GM11168 (cell line): ENCODE measurements at regions not wholly inside any gene's neighbourhood (a gene's known extent, or its start where the extent isn't known, plus 50 kb on each side); places are given as distances from the start of the nearest gene placed in this dataset.
"Not testable (repeated sequence)": the region's sequence is repeated elsewhere in the genome, so short reads cannot be mapped to it uniquely, and the experiment has no call there.

Experiments
- in situ Hi-C: fragments of 300-500 bp; cut with MboI; formaldehyde crosslinking; loops from one replicate; pipeline ENCODE4 v1.12.0; 2022; ENCODE audit warnings: low sequenced_read_pairs; ENCODE audit not compliant: unreplicated experiment

GRCh38 chr4:176618138-176618537 is 174.6 kb downstream of the VEGFC start:
- in situ Hi-C loops: no loop called here

- in situ Hi-C loops: no loop called here
Observed at GRCh38 chr4:176619430-176619829, 173.3 kb downstream of the VEGFC start.

- in situ Hi-C loops: no loop called here
Observed at GRCh38 chr4:176622251-176622948, 170.3 kb downstream of the VEGFC start.

- in situ Hi-C loops: not testable (repeated sequence)
Observed at GRCh38 chr4:176624983-176625610, 167.6 kb downstream of the VEGFC start.

GRCh38 chr4:176627916-176628315 is 164.8 kb downstream of the VEGFC start:
- in situ Hi-C loops: no loop called here

- in situ Hi-C loops: no loop called here
Observed at GRCh38 chr4:176631611-176632010, 161.1 kb downstream of the VEGFC start.
